Esophagus squamous epithelium (tissue), 4 donors: ENCODE measurements at regions not wholly inside any gene's neighbourhood (a gene's known extent, or its start where the extent isn't known, plus 50 kb on each side); places are given as distances from the start of the nearest gene placed in this dataset.

Experiments
- CTCF ChIP-seq, 6 experiments: fragments of 450-650 bp in 4 of 6; fragments of 200-600 bp in 2 of 6; sonication (generic) in 2 of 6; IDR thresholded peaks; one replicate each; pipeline ENCODE4 v1.5.1; 2016 to 2019; ENCODE audit warnings: antibody characterized with exemption in 6 of 6, mild to moderate bottlenecking in 4 of 6, moderate library complexity in 4 of 6
- POLR2A ChIP-seq, 4 donors: fragments of 450-650 bp; IDR thresholded peaks; one replicate each; pipeline ENCODE4 v1.6.1; 2017; ENCODE audit warnings: antibody characterized with exemption in 4 of 4, mild to moderate bottlenecking in 4 of 4, moderate library complexity in 3 of 4

GRCh38 chr5:84564321-84565075 is 179.8 kb upstream of the EDIL3 start:
- no peak for TF ChIP-seq CTCF (IDR thresholded peaks at IDR 0.05)
- no peak for TF ChIP-seq POLR2A (IDR thresholded peaks at IDR 0.05)
